GM12878 (cell line): ENCODE measurements at regions not wholly inside any gene's neighbourhood (a gene's known extent, or its start where the extent isn't known, plus 50 kb on each side); places are given as distances from the start of the nearest gene placed in this dataset.

ENCODE experiments used
- CEBPB ChIP-seq, 2 experiments: fragments of 150-350 bp in 1 of 2; IDR thresholded peaks; 2 replicates each; pipeline ENCODE4 v1.6.1; 2012 to 2014; ENCODE audit warnings: low read depth in 2 of 2, low read length in 2 of 2, borderline replicate concordance in 1 of 2, inconsistent platforms in 1 of 2
- CTCF ChIP-seq, 3 experiments: IDR thresholded peaks in 2 of 3; conservative IDR thresholded peaks in 1 of 3; 2 replicates each; pipeline ENCODE4 v1.5.1; 2011; ENCODE audit warnings: low read depth in 3 of 3, low read length in 3 of 3, mild to moderate bottlenecking in 3 of 3, control low read depth in 2 of 3, moderate library complexity in 2 of 3, inconsistent platforms in 1 of 3, mixed read lengths in 1 of 3; ENCODE audit not compliant: control insufficient read depth in 2 of 3, insufficient read depth in 1 of 3; ENCODE audit errors: extremely low read depth in 1 of 3
- E2F4 ChIP-seq: IDR thresholded peaks from 2 replicates; pipeline ENCODE4 v1.6.1; 2012; ENCODE audit warnings: low read depth, low read length, improper control_type of control experiment
- IRF3 ChIP-seq: fragments of 450-650 bp; IDR thresholded peaks from 2 replicates; pipeline ENCODE4 v1.6.1; 2014; ENCODE audit warnings: mild to moderate bottlenecking
- ZBED1 ChIP-seq: IDR thresholded peaks from 2 replicates; pipeline ENCODE4 v1.6.1; 2016; ENCODE audit warnings: borderline replicate concordance
- ZBTB11 ChIP-seq: fragments of 450-650 bp; formaldehyde crosslinking; IDR thresholded peaks from 2 replicates; pipeline ENCODE4 v1.5.0; 2022; ENCODE audit warnings: mild to moderate bottlenecking, missing genetic modification characterization

- TF ChIP-seq CTCF (IDR thresholded peaks at IDR 0.05 in 2 of 3, conservative IDR thresholded peaks at IDR 0.05 in 1 of 3; ENCODE audit: control insufficient read depth in 2 of 3, extremely low read depth in 1 of 3, insufficient read depth in 1 of 3, low read depth in 3 of 3, low read length in 3 of 3) (no peak), ZBTB11 (CRISPR knock-in tag) (no peak), ZBED1 (no peak), IRF3 (no peak), CEBPB (IDR thresholded peaks at IDR 0.05; ENCODE audit: borderline replicate concordance in 1 of 2, low read depth in 2 of 2, low read length in 2 of 2) (no peak), E2F4 (no peak)
Observed at GRCh38 chr2:20914771-20915170, 91.9 kb upstream of the LDAH start.
